Upper lobe of left lung (tissue), 4 donors: ENCODE measurements at regions not wholly inside any gene's neighbourhood (a gene's known extent, or its start where the extent isn't known, plus 50 kb on each side); places are given as distances from the start of the nearest gene placed in this dataset.

ENCODE experiments used
- CTCF ChIP-seq, 6 experiments: fragments of 450-650 bp in 4 of 6; fragments of 200-600 bp in 2 of 6; sonication (generic) in 2 of 6; IDR thresholded peaks; one replicate each; pipeline ENCODE4 v1.5.1; 2016 to 2019; ENCODE audit warnings: antibody characterized with exemption in 6 of 6
- POLR2A ChIP-seq, 4 donors: fragments of 450-650 bp; IDR thresholded peaks; one replicate each; pipeline ENCODE4 v1.5.1; 2016 to 2017; ENCODE audit warnings: antibody characterized with exemption in 4 of 4, mild to moderate bottlenecking in 2 of 4
- POLR2AphosphoS5 ChIP-seq, 2 donors: sonication (generic); formaldehyde crosslinking; IDR thresholded peaks; one replicate each; pipeline ENCODE4 v1.5.1; 2017; ENCODE audit warnings: antibody characterized with exemption in 2 of 2

- TF ChIP-seq CTCF (IDR thresholded peaks at IDR 0.05) (no peak), POLR2A (IDR thresholded peaks at IDR 0.05) (no peak), POLR2AphosphoS5 (IDR thresholded peaks at IDR 0.05) (no peak)
Observed at GRCh38 chr15:70559265-70560239, 203.8 kb downstream of the UACA start.
